ENCODE measurements at regions not wholly inside any gene's neighbourhood (a gene's known extent, or its start where the extent isn't known, plus 50 kb on each side); places are given as distances from the start of the nearest gene placed in this dataset.

- TF ChIP-seq CTCF (conservative IDR thresholded peaks at IDR 0.05; ENCODE audit: low read length) (no peak), EZH2phosphoT487 (IDR thresholded peaks at IDR 0.05; ENCODE audit: borderline replicate concordance) (no peak)
These were observed 128.1 kb upstream of the CTTNBP2NL start for GRCh38 chr1:112267929-112268328.
